ENCODE measurements at regions not wholly inside any gene's neighbourhood (a gene's known extent, or its start where the extent isn't known, plus 50 kb on each side); places are given as distances from the start of the nearest gene placed in this dataset.
A peak's percentile ranks its signal among the peaks of the same experiment; 100 is the strongest.
"Not testable (repeated sequence)": the region's sequence is repeated elsewhere in the genome, so short reads cannot be mapped to it uniquely, and the experiment has no call there.

- no peak for DNase-seq
Measured at GRCh38 chr15:98280284-98280975, 319.9 kb downstream of the ARRDC4 start.

GRCh38 chr15:98281130-98281529 is 320.6 kb downstream of the ARRDC4 start:
- no peak for DNase-seq

- DNase-seq: no peak
Measured at GRCh38 chr15:98282656-98283332, 322.3 kb downstream of the ARRDC4 start.

- no peak for DNase-seq
Measured at GRCh38 chr15:98286200-98286599, 325.7 kb downstream of the ARRDC4 start.

GRCh38 chr15:98286831-98287230 is 326.3 kb downstream of the ARRDC4 start:
- no peak for DNase-seq

- no peak for DNase-seq
Measured at GRCh38 chr15:98288091-98288590, 327.6 kb downstream of the ARRDC4 start.

- no peak for DNase-seq
Measured at GRCh38 chr15:98289747-98290146, 329.2 kb downstream of the ARRDC4 start.

- no peak for DNase-seq
Measured at GRCh38 chr15:98292442-98293240, 332.1 kb downstream of the ARRDC4 start.

GRCh38 chr15:98294126-98294525 is 333.6 kb downstream of the ARRDC4 start:
- DNase-seq: no peak

GRCh38 chr15:98295101-98295759 is 334.7 kb downstream of the ARRDC4 start:
- DNase-seq: not testable (repeated sequence)

GRCh38 chr15:98296653-98297052 is 336.1 kb downstream of the ARRDC4 start:
- DNase-seq: no peak

- no peak for DNase-seq
Measured at GRCh38 chr15:98304371-98304770, 343.9 kb downstream of the ARRDC4 start.

GRCh38 chr15:98308117-98308516 is 340.2 kb upstream of the IGF1R start:
- DNase-seq: no peak

- DNase-seq: peak; percentile 22
Measured at GRCh38 chr15:98311566-98312188, 336.7 kb upstream of the IGF1R start.

GRCh38 chr15:98312913-98313312 is 335.4 kb upstream of the IGF1R start:
- no peak for DNase-seq

- no peak for DNase-seq
Measured at GRCh38 chr15:98315971-98316370, 332.4 kb upstream of the IGF1R start.

- DNase-seq: no peak
Measured at GRCh38 chr15:98321896-98322295, 326.4 kb upstream of the IGF1R start.

- DNase-seq: no peak
Measured at GRCh38 chr15:98322581-98322980, 325.8 kb upstream of the IGF1R start.

GRCh38 chr15:98324341-98324970 is 323.9 kb upstream of the IGF1R start:
- no peak for DNase-seq

GRCh38 chr15:98326804-98327203 is 321.5 kb upstream of the IGF1R start:
- no peak for DNase-seq

- DNase-seq: no peak
Measured at GRCh38 chr15:98330258-98330657, 318.1 kb upstream of the IGF1R start.
